Activated naive CD8-positive, alpha-beta T cell treated with anti-CD3 and anti-CD28 coated beads, Interleukin-2, amount 50 U/mL, for 24 hours (primary cell): ENCODE measurements at regions not wholly inside any gene's neighbourhood (a gene's known extent, or its start where the extent isn't known, plus 50 kb on each side); places are given as distances from the start of the nearest gene placed in this dataset.
"Not testable (repeated sequence)": the region's sequence is repeated elsewhere in the genome, so short reads cannot be mapped to it uniquely, and the experiment has no call there.

Experiments used
- ATAC-seq: fragments of 150-1000 bp; cut with Tn5 transposase; one replicate; pipeline ENCODE4 v1.10.0; 2021
- DNase-seq: peaks from one replicate; pipeline ENCODE4 v3.0.0; 2021
- H3K27ac Mint-ChIP-seq: one replicate; pipeline ENCODE4 v1.8.0; 2021; ENCODE audit warnings: mild to moderate bottlenecking, mixed read lengths
- H3K27me3 Mint-ChIP-seq: one replicate; pipeline ENCODE4 v1.8.0; 2021; ENCODE audit warnings: mixed read lengths
- H3K36me3 Mint-ChIP-seq: one replicate; pipeline ENCODE4 v1.8.0; 2021; ENCODE audit warnings: low read depth, mixed read lengths
- H3K4me1 Mint-ChIP-seq: one replicate; pipeline ENCODE4 v1.8.0; 2021; ENCODE audit warnings: mixed read lengths
- H3K4me3 Mint-ChIP-seq: one replicate; pipeline ENCODE4 v1.8.0; 2021; ENCODE audit warnings: mild to moderate bottlenecking, moderate library complexity, mixed read lengths
- H3K9me3 Mint-ChIP-seq: one replicate; pipeline ENCODE4 v1.8.0; 2021; ENCODE audit warnings: mixed read lengths

GRCh38 chr20:19874040-19874727 lies 116.1 kb downstream of the RIN2 start:
- Mint-ChIP-seq H3K9me3 (no peaks in the 10 kb centered on the region), H3K4me1 (no peaks in the 10 kb centered on the region)

GRCh38 chr20:19875376-19876221 lies 117.5 kb downstream of the RIN2 start:
- no peak for ATAC-seq
- H3K27ac Mint-ChIP-seq: no peak overlapping the region
- no peaks in the 10 kb centered on the region for H3K36me3 Mint-ChIP-seq
- H3K4me3 Mint-ChIP-seq: no peak overlapping the region
- no peak for DNase-seq
- peaks cover 2% of the 10 kb centered on the region for H3K27me3 Mint-ChIP-seq
- no peaks in the 10 kb centered on the region for H3K9me3 Mint-ChIP-seq
- H3K4me1 Mint-ChIP-seq: no peaks in the 10 kb centered on the region

More at GRCh38 chr20:19874040-19874727, 116.1 kb downstream of the RIN2 start:
- Mint-ChIP-seq H3K27ac (no peak overlapping the region), H3K4me3 (no peak overlapping the region), H3K36me3 (no peaks in the 10 kb centered on the region), H3K27me3 (peaks cover 5% of the 10 kb centered on the region)
- DNase-seq (no peak), ATAC-seq (no peak)

DNA sequence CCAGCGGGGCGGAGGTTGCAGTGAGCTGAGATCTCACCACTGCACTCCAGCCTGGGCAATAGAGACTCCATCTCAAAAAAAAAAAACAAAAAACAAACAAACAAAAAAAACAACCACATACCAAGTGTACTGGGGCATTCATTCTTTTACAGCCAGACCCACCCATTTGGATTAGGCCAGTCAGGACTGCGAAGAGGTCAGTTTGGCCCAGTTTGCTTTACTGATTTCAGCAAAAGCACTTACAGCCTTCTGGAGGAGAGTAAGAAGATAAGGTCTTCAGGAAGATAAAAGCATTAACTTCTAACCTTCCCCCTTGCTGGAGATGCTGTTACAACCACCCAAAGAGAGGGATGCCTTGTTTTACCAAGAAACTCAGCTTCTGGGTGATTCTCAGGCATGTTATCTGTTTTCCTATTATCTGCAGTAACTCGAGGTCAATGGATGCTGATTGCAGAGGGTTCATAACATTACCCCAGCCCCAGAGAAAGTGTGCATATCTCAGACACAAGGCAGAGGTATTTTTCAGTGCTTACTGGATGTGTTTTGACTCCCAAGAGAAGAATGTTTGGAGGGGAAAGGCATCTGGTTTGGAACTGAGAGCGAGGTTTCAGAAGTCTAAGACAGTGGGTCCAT lies 118.9 kb downstream of the RIN2 start:
- Mint-ChIP-seq H3K36me3 (no peaks in the 10 kb centered on the region), H3K9me3 (no peaks in the 10 kb centered on the region), H3K27me3 (peaks cover 2% of the 10 kb centered on the region), H3K27ac (no peak overlapping the region), H3K4me1 (no peaks in the 10 kb centered on the region), H3K4me3 (no peak overlapping the region)
- DNase-seq: no peak
- ATAC-seq: no peak

DNA sequence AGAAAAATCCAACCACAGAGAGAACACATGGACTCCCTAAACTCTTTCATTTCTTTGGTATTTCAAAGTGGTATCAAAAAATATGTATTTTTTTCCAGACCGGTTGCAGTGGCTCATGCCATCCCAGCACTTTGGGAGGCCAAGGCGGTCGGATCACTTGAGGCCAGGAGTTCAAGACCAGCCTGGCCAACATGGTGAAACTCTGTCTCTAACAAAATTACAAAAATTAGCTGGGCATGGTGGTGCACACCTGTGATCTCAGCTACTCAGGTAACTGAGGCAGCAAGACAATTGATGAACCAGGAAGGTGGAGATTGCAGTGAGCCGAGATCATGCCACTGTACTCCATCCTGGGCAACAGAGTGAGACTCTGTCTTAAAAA lies 121.8 kb downstream of the RIN2 start:
- not testable (repeated sequence) for H3K27me3 Mint-ChIP-seq, H3K4me1 Mint-ChIP-seq, H3K27ac Mint-ChIP-seq, H3K9me3 Mint-ChIP-seq, H3K4me3 Mint-ChIP-seq, ATAC-seq, DNase-seq, H3K36me3 Mint-ChIP-seq

DNA sequence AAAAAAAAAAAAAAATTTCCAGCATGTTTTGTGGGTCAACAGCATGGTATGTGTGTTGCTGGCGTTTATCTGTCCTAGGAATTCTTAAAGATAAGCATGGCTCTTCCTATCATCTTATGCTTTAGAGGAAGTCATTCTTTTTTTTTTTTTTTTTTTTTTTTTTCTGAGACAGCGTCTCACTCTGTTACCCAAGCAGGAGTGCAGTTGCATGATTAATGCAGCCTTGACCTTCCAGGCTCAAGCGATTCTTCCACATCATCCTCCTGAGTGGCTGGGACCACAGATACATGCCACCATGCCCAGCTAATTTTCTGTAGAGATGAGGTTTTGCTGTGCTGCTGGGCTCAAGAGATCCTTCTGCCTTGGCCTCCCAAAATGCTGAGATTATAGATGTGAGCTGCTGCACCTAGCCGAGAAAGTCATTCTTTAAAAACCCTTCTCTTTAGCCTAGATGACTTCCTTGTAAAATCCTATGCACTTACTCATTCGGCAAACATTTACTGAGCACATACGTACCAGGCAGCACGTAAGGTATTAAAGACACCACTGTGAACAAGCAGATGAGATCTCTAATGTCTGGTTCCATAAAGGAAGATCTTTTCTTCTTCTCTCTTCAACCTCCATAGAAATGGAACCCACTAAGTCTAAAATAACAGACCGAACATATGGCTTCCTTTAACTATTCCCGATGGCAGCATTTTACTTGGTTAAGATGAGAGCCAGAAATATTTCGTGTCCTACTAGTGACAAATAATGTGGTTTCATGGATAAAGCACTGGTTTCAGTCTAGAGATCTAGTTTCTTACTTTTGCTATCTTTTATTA lies 122.4 kb downstream of the RIN2 start:
- Mint-ChIP-seq H3K4me1 (no peaks in the 10 kb centered on the region), H3K27ac (no peak overlapping the region), H3K36me3 (no peaks in the 10 kb centered on the region), H3K9me3 (no peaks in the 10 kb centered on the region), H3K4me3 (no peak overlapping the region), H3K27me3 (peaks cover 6% of the 10 kb centered on the region)
- ATAC-seq (no peak), DNase-seq (no peak)

GRCh38 chr20:19881080-19881840 lies 123.2 kb downstream of the RIN2 start:
- no peak for DNase-seq

GRCh38 chr20:19881990-19882389 lies 123.9 kb downstream of the RIN2 start:
- H3K4me3 Mint-ChIP-seq: no peak overlapping the region
- H3K27ac Mint-ChIP-seq: no peak overlapping the region
- no peak for DNase-seq
- no peaks in the 10 kb centered on the region for H3K9me3 Mint-ChIP-seq
- H3K4me1 Mint-ChIP-seq: no peaks in the 10 kb centered on the region
- peaks cover 4% of the 10 kb centered on the region for H3K27me3 Mint-ChIP-seq
- ATAC-seq: no peak
- no peaks in the 10 kb centered on the region for H3K36me3 Mint-ChIP-seq

More at GRCh38 chr20:19881080-19881840, 123.2 kb downstream of the RIN2 start:
- H3K27ac Mint-ChIP-seq: no peak overlapping the region
- no peaks in the 10 kb centered on the region for H3K4me1 Mint-ChIP-seq
- no peaks in the 10 kb centered on the region for H3K9me3 Mint-ChIP-seq
- H3K4me3 Mint-ChIP-seq: no peak overlapping the region
- H3K36me3 Mint-ChIP-seq: no peaks in the 10 kb centered on the region
- H3K27me3 Mint-ChIP-seq: peaks cover 4% of the 10 kb centered on the region
- no peak for ATAC-seq

- Mint-ChIP-seq H3K27me3 (peaks cover 6% of the 10 kb centered on the region), H3K36me3 (no peaks in the 10 kb centered on the region), H3K27ac (no peak overlapping the region), H3K4me3 (no peak overlapping the region), H3K4me1 (no peaks in the 10 kb centered on the region), H3K9me3 (no peaks in the 10 kb centered on the region)
- DNase-seq (no peak), ATAC-seq (no peak)
Measured at GRCh38 chr20:19882446-19882845, 124.4 kb downstream of the RIN2 start.

- H3K27me3 Mint-ChIP-seq: peaks cover 11% of the 10 kb centered on the region
- H3K4me3 Mint-ChIP-seq: no peak overlapping the region
- H3K9me3 Mint-ChIP-seq: no peaks in the 10 kb centered on the region
- no peaks in the 10 kb centered on the region for H3K36me3 Mint-ChIP-seq
- ATAC-seq (no peak), DNase-seq (no peak)
- H3K4me1 Mint-ChIP-seq: no peaks in the 10 kb centered on the region
- no peak overlapping the region for H3K27ac Mint-ChIP-seq
Measured at GRCh38 chr20:19883501-19883900, 125.4 kb downstream of the RIN2 start.

DNA sequence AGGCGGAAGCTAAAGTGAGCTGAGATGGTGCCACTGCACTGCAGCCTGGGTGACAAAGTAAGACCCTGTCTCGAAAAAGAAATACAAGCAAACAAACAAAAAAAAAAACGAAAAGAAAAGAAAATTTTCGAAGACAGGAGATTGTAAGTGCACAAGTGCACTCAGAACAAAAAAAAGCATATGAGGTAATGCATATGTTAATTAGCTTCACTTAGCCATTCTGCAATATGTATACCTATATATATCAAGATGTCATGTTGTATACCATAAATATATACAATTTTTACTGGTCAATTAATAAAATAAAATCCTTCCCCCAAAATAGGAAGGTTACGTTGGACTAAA lies 127.5 kb downstream of the RIN2 start:
- H3K9me3 Mint-ChIP-seq: no peaks in the 10 kb centered on the region
- peaks cover 22% of the 10 kb centered on the region for H3K27me3 Mint-ChIP-seq

GRCh38 chr20:19885939-19886660 lies 128.0 kb downstream of the RIN2 start:
- Mint-ChIP-seq H3K4me1 (no peaks in the 10 kb centered on the region), H3K36me3 (no peaks in the 10 kb centered on the region), H3K4me3 (no peak overlapping the region), H3K27ac (no peak overlapping the region), H3K27me3 (peaks cover 26% of the 10 kb centered on the region), H3K9me3 (no peaks in the 10 kb centered on the region)
- no peak for ATAC-seq
- DNase-seq: no peak

More for the DNA sequence above, 127.5 kb downstream of the RIN2 start:
- Mint-ChIP-seq H3K4me3 (no peak overlapping the region), H3K4me1 (no peaks in the 10 kb centered on the region), H3K36me3 (no peaks in the 10 kb centered on the region), H3K27ac (no peak overlapping the region)
- ATAC-seq (no peak), DNase-seq (no peak)

GRCh38 chr20:19886661-19887288 lies 128.7 kb downstream of the RIN2 start:
- H3K27me3 Mint-ChIP-seq: peaks cover 26% of the 10 kb centered on the region
- no peak overlapping the region for H3K4me3 Mint-ChIP-seq
- no peaks in the 10 kb centered on the region for H3K4me1 Mint-ChIP-seq
- no peaks in the 10 kb centered on the region for H3K36me3 Mint-ChIP-seq
- DNase-seq (no peak), ATAC-seq (no peak)
- H3K27ac Mint-ChIP-seq: no peak overlapping the region
- no peaks in the 10 kb centered on the region for H3K9me3 Mint-ChIP-seq
